Natural killer cell (primary cell): ENCODE measurements at regions not wholly inside any gene's neighbourhood (a gene's known extent, or its start where the extent isn't known, plus 50 kb on each side); places are given as distances from the start of the nearest gene placed in this dataset.

Experiments used
- ATAC-seq, 3 donors: fragments of 150-1000 bp in 2 of 3; fragments of 200-7000 bp in 1 of 3; cut with Tn5 transposase; 1 replicate in 1 of 3; 2 replicates in 2 of 3; pipeline ENCODE4 v1.10.0; 2021; ENCODE audit warnings: mild to moderate bottlenecking in 2 of 3, moderate library complexity in 2 of 3
- DNase-seq, 2 donors: peaks; one replicate each; pipeline versions ENCODE4 v3.0.0 to v3.0.0-alpha.2; 2013 to 2021; ENCODE audit warnings: mixed read lengths in 1 of 2
- H3K27ac ChIP-seq: one replicate; pipeline ENCODE4 v1.5.1; 2013; ENCODE audit warnings: mild to moderate bottlenecking, low read length
- H3K27me3 ChIP-seq: one replicate; pipeline ENCODE4 v1.6.1; 2013; ENCODE audit warnings: low read length; ENCODE audit not compliant: control insufficient read depth, insufficient read depth
- H3K36me3 ChIP-seq: one replicate; pipeline ENCODE4 v1.6.1; 2013; ENCODE audit warnings: low read length; ENCODE audit not compliant: control insufficient read depth, insufficient read depth
- H3K4me1 ChIP-seq: one replicate; pipeline ENCODE4 v1.6.1; 2013; ENCODE audit warnings: low read length; ENCODE audit not compliant: control insufficient read depth, insufficient read depth
- H3K4me3 ChIP-seq: one replicate; pipeline ENCODE4 v1.5.1; 2013; ENCODE audit warnings: low read length
- H3K9me3 ChIP-seq: one replicate; pipeline ENCODE4 v1.6.1; 2013; ENCODE audit warnings: low read length; ENCODE audit not compliant: control insufficient read depth, insufficient read depth
- H3K27ac Mint-ChIP-seq, 2 donors: one replicate each; pipeline ENCODE4 v1.8.0; 2022; ENCODE audit warnings: mild to moderate bottlenecking in 2 of 2, mixed read lengths in 2 of 2, moderate library complexity in 1 of 2
- H3K27me3 Mint-ChIP-seq, 2 donors: one replicate each; pipeline ENCODE4 v1.8.0; 2022; ENCODE audit warnings: low read depth in 2 of 2, mixed read lengths in 2 of 2
- H3K36me3 Mint-ChIP-seq: one replicate; pipeline ENCODE4 v1.8.0; 2022; ENCODE audit warnings: mixed read lengths
- H3K4me1 Mint-ChIP-seq, 2 donors: one replicate each; pipeline ENCODE4 v1.8.0; 2022; ENCODE audit warnings: mixed read lengths in 2 of 2
- H3K4me3 Mint-ChIP-seq: one replicate; pipeline ENCODE4 v1.8.0; 2022; ENCODE audit warnings: mild to moderate bottlenecking, moderate library complexity, mixed read lengths
- H3K9me3 Mint-ChIP-seq, 2 donors: one replicate each; pipeline ENCODE4 v1.8.0; 2022; ENCODE audit warnings: mixed read lengths in 2 of 2
- WGBS: methylation state at CpG from one replicate; pipeline ENCODE4 v1.1.7; 2013; ENCODE audit warnings: missing lambda C conversion rate; ENCODE audit not compliant: insufficient coverage; 5-methylcytosine and 5-hydroxymethylcytosine counted together
- intact Hi-C: fragments of 100-400 bp; cut with micrococcal nuclease; formaldehyde crosslinking; loops from one replicate; pipeline ENCODE4 v1.14.2; 2022
- TF ChIP-seq, protein P1 (sequence below): fragments of 200-600 bp; IDR thresholded peaks from one replicate; pipeline ENCODE4 v1.8.0; 2022; ENCODE audit warnings: antibody characterized with exemption

GRCh38 chr3:184459355-184459754, 79.5 kb downstream of the CHRD start:
- H3K36me3 ChIP-seq, result no peaks in the 10 kb centered on the region
- Mint-ChIP-seq H3K4me1 (no peaks in the 10 kb centered on the region), H3K9me3 (no peaks in the 10 kb centered on the region), H3K27me3 (peaks cover 6 to 8% of the 10 kb centered on the region in 2 donors), H3K27ac (no peak overlapping the region), H3K4me3 (no peak overlapping the region), H3K36me3 (no peaks in the 10 kb centered on the region)
- H3K9me3 ChIP-seq, result no peaks in the 10 kb centered on the region
- DNase-seq, result no peak
- no peak overlapping the region for H3K27ac ChIP-seq
- intact Hi-C loops, result no loop called here
- WGBS, result 66% methylated on average over 4 of the region's 4 CpGs
- no peak for ATAC-seq
- H3K27me3 ChIP-seq, result no peaks in the 10 kb centered on the region
- no peak overlapping the region for H3K4me3 ChIP-seq
- H3K4me1 ChIP-seq, result no peaks in the 10 kb centered on the region
- TF ChIP-seq, protein P1, sequence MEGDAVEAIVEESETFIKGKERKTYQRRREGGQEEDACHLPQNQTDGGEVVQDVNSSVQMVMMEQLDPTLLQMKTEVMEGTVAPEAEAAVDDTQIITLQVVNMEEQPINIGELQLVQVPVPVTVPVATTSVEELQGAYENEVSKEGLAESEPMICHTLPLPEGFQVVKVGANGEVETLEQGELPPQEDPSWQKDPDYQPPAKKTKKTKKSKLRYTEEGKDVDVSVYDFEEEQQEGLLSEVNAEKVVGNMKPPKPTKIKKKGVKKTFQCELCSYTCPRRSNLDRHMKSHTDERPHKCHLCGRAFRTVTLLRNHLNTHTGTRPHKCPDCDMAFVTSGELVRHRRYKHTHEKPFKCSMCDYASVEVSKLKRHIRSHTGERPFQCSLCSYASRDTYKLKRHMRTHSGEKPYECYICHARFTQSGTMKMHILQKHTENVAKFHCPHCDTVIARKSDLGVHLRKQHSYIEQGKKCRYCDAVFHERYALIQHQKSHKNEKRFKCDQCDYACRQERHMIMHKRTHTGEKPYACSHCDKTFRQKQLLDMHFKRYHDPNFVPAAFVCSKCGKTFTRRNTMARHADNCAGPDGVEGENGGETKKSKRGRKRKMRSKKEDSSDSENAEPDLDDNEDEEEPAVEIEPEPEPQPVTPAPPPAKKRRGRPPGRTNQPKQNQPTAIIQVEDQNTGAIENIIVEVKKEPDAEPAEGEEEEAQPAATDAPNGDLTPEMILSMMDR, result no peak

- H3K36me3 Mint-ChIP-seq, result no peaks in the 10 kb centered on the region
- no peak overlapping the region for H3K4me3 ChIP-seq
- 88% methylated on average over 8 of the region's 8 CpGs for WGBS
- H3K9me3 Mint-ChIP-seq, result no peaks in the 10 kb centered on the region
- intact Hi-C loops, result no loop called here
- no peak overlapping the region for H3K4me3 Mint-ChIP-seq
- no peaks in the 10 kb centered on the region for H3K4me1 ChIP-seq
- H3K27me3 Mint-ChIP-seq, result peaks cover 11% of the 10 kb centered on the region in 2 donors
- ATAC-seq (no peak), DNase-seq (no peak)
- H3K27ac ChIP-seq, result no peak overlapping the region
- no peaks in the 10 kb centered on the region for H3K9me3 ChIP-seq
- no peaks in the 10 kb centered on the region for H3K27me3 ChIP-seq
- H3K27ac Mint-ChIP-seq, result no peak overlapping the region
- H3K36me3 ChIP-seq, result no peaks in the 10 kb centered on the region
- TF ChIP-seq, protein P1, result no peak
- H3K4me1 Mint-ChIP-seq, result no peaks in the 10 kb centered on the region
Measured at GRCh38 chr3:184460276-184460675, 80.4 kb downstream of the CHRD start.

- no peaks in the 10 kb centered on the region for H3K36me3 Mint-ChIP-seq
- intact Hi-C loops, result no loop called here
- no peaks in the 10 kb centered on the region for H3K4me1 Mint-ChIP-seq
Measured at GRCh38 chr3:184461219-184461618, 81.4 kb downstream of the CHRD start.

More at GRCh38 chr3:184461219-184461618, 81.4 kb downstream of the CHRD start:
- DNase-seq (no peak), ATAC-seq (no peak)
- H3K27ac ChIP-seq, result no peak overlapping the region
- no peak overlapping the region for H3K4me3 ChIP-seq
- TF ChIP-seq, protein P1, result no peak
- WGBS, result 74% methylated on average over 6 of the region's 6 CpGs
- H3K27me3 ChIP-seq, result no peaks in the 10 kb centered on the region
- no peaks in the 10 kb centered on the region for H3K9me3 ChIP-seq
- Mint-ChIP-seq H3K9me3 (no peaks in the 10 kb centered on the region), H3K27me3 (peaks cover 13 to 18% of the 10 kb centered on the region in 2 donors), H3K27ac (no peak overlapping the region), H3K4me3 (no peak overlapping the region)
- peaks cover 3% of the 10 kb centered on the region for H3K4me1 ChIP-seq
- no peaks in the 10 kb centered on the region for H3K36me3 ChIP-seq
